OCI-LY1 (cell line): ENCODE measurements at regions not wholly inside any gene's neighbourhood (a gene's known extent, or its start where the extent isn't known, plus 50 kb on each side); places are given as distances from the start of the nearest gene placed in this dataset.

ENCODE experiments used
- H2AFZ ChIP-seq: fragments of 200-600 bp; sonication (generic), shearing (Covaris generic); 2 replicates; pipeline ENCODE4 v1.6.0; 2014; ENCODE audit warnings: antibody characterized with exemption, mild to moderate bottlenecking, low read length
- H3F3A ChIP-seq: fragments of 200-600 bp; sonication (generic), shearing (Covaris generic); 2 replicates; pipeline ENCODE4 v1.6.0; 2014; ENCODE audit warnings: mild to moderate bottlenecking, antibody characterized with exemption, low read length, moderate library complexity; ENCODE audit not compliant: insufficient read depth
- H3K27ac ChIP-seq: fragments of 200-600 bp; sonication (generic); 2 replicates; pipeline ENCODE4 v1.5.1; 2014; ENCODE audit warnings: low read length, mixed run types, mild to moderate bottlenecking, low read depth; ENCODE audit not compliant: poor library complexity, severe bottlenecking
- H3K27me3 ChIP-seq: fragments of 200-600 bp; sonication (generic); 2 replicates; pipeline ENCODE4 v1.6.0; 2014; ENCODE audit warnings: antibody characterized with exemption, mild to moderate bottlenecking, low read length, moderate library complexity; ENCODE audit not compliant: insufficient read depth
- H3K36me3 ChIP-seq: fragments of 200-600 bp; sonication (generic); 2 replicates; pipeline ENCODE4 v1.6.1; 2014; ENCODE audit warnings: mild to moderate bottlenecking, antibody characterized with exemption, low read length, moderate library complexity, mixed read lengths; ENCODE audit not compliant: insufficient read depth
- H3K4me1 ChIP-seq: fragments of 200-600 bp; sonication (generic); 2 replicates; pipeline ENCODE4 v1.5.1; 2014; ENCODE audit warnings: mild to moderate bottlenecking, low read length, moderate library complexity; ENCODE audit not compliant: insufficient read depth, severe bottlenecking
- H3K4me2 ChIP-seq: fragments of 200-600 bp; sonication (generic), shearing (Covaris generic); 2 replicates; pipeline ENCODE4 v1.6.1; 2014; ENCODE audit warnings: low read length
- H3K4me3 ChIP-seq: fragments of 200-600 bp; sonication (generic); 2 replicates; pipeline ENCODE4 v1.5.1; 2014; ENCODE audit warnings: low read length, low read depth, mild to moderate bottlenecking, mixed read lengths; ENCODE audit not compliant: poor library complexity, severe bottlenecking
- H3K79me2 ChIP-seq: fragments of 200-600 bp; shearing (Covaris generic); 2 replicates; pipeline ENCODE4 v1.6.1; 2016; ENCODE audit warnings: mixed run types, low read length, mixed read lengths; ENCODE audit not compliant: insufficient read depth
- H3K9ac ChIP-seq: fragments of 200-600 bp; sonication (generic), shearing (Covaris generic); 2 replicates; pipeline ENCODE4 v1.6.1; 2014; ENCODE audit warnings: mild to moderate bottlenecking, low read length, mixed read lengths
- H3K9me2 ChIP-seq: fragments of 200-600 bp; sonication (generic), shearing (Covaris generic); 2 replicates; pipeline ENCODE4 v1.6.1; 2014; ENCODE audit warnings: low read depth, mild to moderate bottlenecking, low read length, mixed read lengths
- H3K9me3 ChIP-seq: fragments of 200-600 bp; shearing (Covaris generic); 2 replicates; pipeline ENCODE4 v1.6.1; 2014; ENCODE audit warnings: low read length, mixed read lengths
- H4K20me1 ChIP-seq: fragments of 200-600 bp; sonication (generic), shearing (Covaris generic); 2 replicates; pipeline ENCODE4 v1.6.0; 2016; ENCODE audit warnings: mild to moderate bottlenecking, low read length; ENCODE audit not compliant: insufficient read depth
- EZH2 ChIP-seq: fragments of 200-600 bp; sonication (generic), shearing (Covaris generic); IDR thresholded peaks from 2 replicates; pipeline ENCODE4 v1.8.0; 2017; ENCODE audit warnings: borderline replicate concordance, mixed run types, mild to moderate bottlenecking, antibody characterized with exemption, low read length, moderate library complexity, mixed read lengths
- TF ChIP-seq, protein P1 (sequence below): fragments of 200-600 bp; sonication (generic), shearing (Covaris generic); IDR thresholded peaks from 2 replicates; pipeline ENCODE4 v1.5.1; 2017; ENCODE audit warnings: mild to moderate bottlenecking, antibody characterized with exemption, low read length, moderate library complexity, mixed read lengths

- no peak for TF ChIP-seq EZH2
- TF ChIP-seq, protein P1, sequence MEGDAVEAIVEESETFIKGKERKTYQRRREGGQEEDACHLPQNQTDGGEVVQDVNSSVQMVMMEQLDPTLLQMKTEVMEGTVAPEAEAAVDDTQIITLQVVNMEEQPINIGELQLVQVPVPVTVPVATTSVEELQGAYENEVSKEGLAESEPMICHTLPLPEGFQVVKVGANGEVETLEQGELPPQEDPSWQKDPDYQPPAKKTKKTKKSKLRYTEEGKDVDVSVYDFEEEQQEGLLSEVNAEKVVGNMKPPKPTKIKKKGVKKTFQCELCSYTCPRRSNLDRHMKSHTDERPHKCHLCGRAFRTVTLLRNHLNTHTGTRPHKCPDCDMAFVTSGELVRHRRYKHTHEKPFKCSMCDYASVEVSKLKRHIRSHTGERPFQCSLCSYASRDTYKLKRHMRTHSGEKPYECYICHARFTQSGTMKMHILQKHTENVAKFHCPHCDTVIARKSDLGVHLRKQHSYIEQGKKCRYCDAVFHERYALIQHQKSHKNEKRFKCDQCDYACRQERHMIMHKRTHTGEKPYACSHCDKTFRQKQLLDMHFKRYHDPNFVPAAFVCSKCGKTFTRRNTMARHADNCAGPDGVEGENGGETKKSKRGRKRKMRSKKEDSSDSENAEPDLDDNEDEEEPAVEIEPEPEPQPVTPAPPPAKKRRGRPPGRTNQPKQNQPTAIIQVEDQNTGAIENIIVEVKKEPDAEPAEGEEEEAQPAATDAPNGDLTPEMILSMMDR: no peak
- Histone ChIP-seq H3K4me3 (no peak overlapping the region), H3K9me2 (no peaks in the 10 kb centered on the region), H3F3A (no peaks in the 10 kb centered on the region), H3K36me3 (no peaks in the 10 kb centered on the region), H3K9me3 (no peaks in the 10 kb centered on the region), H3K4me1 (no peaks in the 10 kb centered on the region), H3K79me2 (no peaks in the 10 kb centered on the region), H4K20me1 (no peaks in the 10 kb centered on the region), H2AFZ (no peak overlapping the region), H3K4me2 (no peak overlapping the region), H3K27ac (no peak overlapping the region), H3K27me3 (no peaks in the 10 kb centered on the region; the same call in 1 of the 2 replicates), H3K9ac (no peak overlapping the region)
These were observed 88.7 kb upstream of the CHST15 start for GRCh38 chr10:124182088-124182541.

- H3K9me3 ChIP-seq: no peaks in the 10 kb centered on the region
- no peaks in the 10 kb centered on the region for H4K20me1 ChIP-seq
- H3K4me3 ChIP-seq: no peak overlapping the region
- H2AFZ ChIP-seq: no peak overlapping the region
- H3K9me2 ChIP-seq: no peaks in the 10 kb centered on the region
- H3K36me3 ChIP-seq: no peaks in the 10 kb centered on the region
- H3F3A ChIP-seq: no peaks in the 10 kb centered on the region
- no peak for TF ChIP-seq EZH2
- TF ChIP-seq, protein P1: no peak
- no peak overlapping the region for H3K27ac ChIP-seq
- no peak overlapping the region for H3K4me2 ChIP-seq
- no peaks in the 10 kb centered on the region for H3K4me1 ChIP-seq
- H3K9ac ChIP-seq: no peak overlapping the region
- H3K79me2 ChIP-seq: no peaks in the 10 kb centered on the region
- no peaks in the 10 kb centered on the region; the same call in 1 of the 2 replicates for H3K27me3 ChIP-seq
These were observed 88.3 kb upstream of the CHST15 start for GRCh38 chr10:124181656-124182055.

GRCh38 chr10:124180947-124181549, 87.7 kb upstream of the CHST15 start:
- no peaks in the 10 kb centered on the region for H4K20me1 ChIP-seq
- no peak overlapping the region for H3K9ac ChIP-seq
- no peak overlapping the region for H3K27ac ChIP-seq
- H3F3A ChIP-seq: no peaks in the 10 kb centered on the region
- H3K27me3 ChIP-seq: no peaks in the 10 kb centered on the region; the same call in 1 of the 2 replicates
- H3K4me1 ChIP-seq: no peaks in the 10 kb centered on the region
- no peaks in the 10 kb centered on the region for H3K9me3 ChIP-seq
- H3K9me2 ChIP-seq: no peaks in the 10 kb centered on the region
- TF ChIP-seq EZH2: no peak
- TF ChIP-seq, protein P1: no peak
- no peak overlapping the region for H3K4me2 ChIP-seq
- no peaks in the 10 kb centered on the region for H3K36me3 ChIP-seq
- H3K79me2 ChIP-seq: no peaks in the 10 kb centered on the region
- H2AFZ ChIP-seq: no peak overlapping the region
- no peak overlapping the region for H3K4me3 ChIP-seq
